A673 (cell line): ENCODE measurements at regions not wholly inside any gene's neighbourhood (a gene's known extent, or its start where the extent isn't known, plus 50 kb on each side); places are given as distances from the start of the nearest gene placed in this dataset.

Experiments used
- CTCF ChIP-seq: fragments of 300-800, 200-600 bp; sonication (generic); conservative IDR thresholded peaks from 2 replicates; pipeline ENCODE4 v1.5.1; 2017; ENCODE audit warnings: low read depth, mild to moderate bottlenecking, antibody characterized with exemption, low read length, moderate library complexity, mixed read lengths
- EZH2 ChIP-seq: fragments of 200-600 bp; sonication (generic); IDR thresholded peaks from 2 replicates; pipeline ENCODE4 v1.6.1; 2017; ENCODE audit warnings: borderline replicate concordance, low read depth, mild to moderate bottlenecking, mixed read lengths, antibody characterized with exemption, low read length; ENCODE audit not compliant: poor library complexity, severe bottlenecking

GRCh38 chr9:88937248-88937647 lies 54.0 kb upstream of the S1PR3 start:
- no peak for TF ChIP-seq CTCF
- TF ChIP-seq EZH2, result no peak
